ENCODE measurements at regions not wholly inside any gene's neighbourhood (a gene's known extent, or its start where the extent isn't known, plus 50 kb on each side); places are given as distances from the start of the nearest gene placed in this dataset.

- no peak overlapping the region for H3K9ac ChIP-seq (ENCODE audit: low read length)
- no peak overlapping the region for H3K4me3 ChIP-seq (ENCODE audit: insufficient read depth, low read depth, low read length)
- H3K27me3 Mint-ChIP-seq (ENCODE audit: low read depth, unreplicated experiment) = no peaks in the 10 kb centered on the region
- no peaks in the 10 kb centered on the region for H3K4me1 ChIP-seq (ENCODE audit: insufficient read depth, low read length)
- H3K27me3 ChIP-seq (ENCODE audit: insufficient read depth, low read length) = no peaks in the 10 kb centered on the region
- no peaks in the 10 kb centered on the region for H3K9me3 ChIP-seq (ENCODE audit: insufficient read depth, low read depth, low read length)
- H3K4me2 ChIP-seq (ENCODE audit: low read length) = no peak overlapping the region
- H3K27ac Mint-ChIP-seq (ENCODE audit: unreplicated experiment) = no peak overlapping the region
- H3K9me3 Mint-ChIP-seq (ENCODE audit: unreplicated experiment) = peaks cover 3% of the 10 kb centered on the region
- peak; percentile 49 for FAIRE-seq
- H3K36me3 Mint-ChIP-seq (ENCODE audit: low read depth, unreplicated experiment) = no peaks in the 10 kb centered on the region
- DNase-seq (ENCODE audit: low read depth) = no peak
- no peaks in the 10 kb centered on the region for H4K20me1 ChIP-seq (ENCODE audit: insufficient read depth, low read length)
- H3K4me3 Mint-ChIP-seq (ENCODE audit: unreplicated experiment) = no peak overlapping the region
- H2AFZ ChIP-seq (ENCODE audit: low read depth, low read length) = no peak overlapping the region
- no peaks in the 10 kb centered on the region for H3K4me1 Mint-ChIP-seq (ENCODE audit: low read depth, unreplicated experiment)
- TF ChIP-seq EZH2 (IDR thresholded peaks at IDR 0.05; ENCODE audit: insufficient read depth, low read length) = no peak
- TF ChIP-seq CTCF (IDR thresholded peaks at IDR 0.05; ENCODE audit: insufficient read depth, low read depth, low read length) = no peak
- H3K79me2 ChIP-seq (ENCODE audit: insufficient read depth, low read length) = no peaks in the 10 kb centered on the region
- no peaks in the 10 kb centered on the region for H3K36me3 ChIP-seq (ENCODE audit: insufficient read depth, low read length)
- no peak overlapping the region for H3K27ac ChIP-seq (ENCODE audit: low read depth, low read length)
Measured at GRCh38 chrX:16268206-16268605, 100.9 kb downstream of the MAGEB17 start.

GRCh38 chrX:16278927-16279326 lies 111.6 kb downstream of the MAGEB17 start:
- Histone ChIP-seq H2AFZ (ENCODE audit: low read depth, low read length) (no peak overlapping the region), H3K9me3 (ENCODE audit: insufficient read depth, low read depth, low read length) (no peaks in the 10 kb centered on the region), H4K20me1 (ENCODE audit: insufficient read depth, low read length) (no peaks in the 10 kb centered on the region), H3K36me3 (ENCODE audit: insufficient read depth, low read length) (no peaks in the 10 kb centered on the region), H3K79me2 (ENCODE audit: insufficient read depth, low read length) (no peaks in the 10 kb centered on the region), H3K4me2 (ENCODE audit: low read length) (no peak overlapping the region), H3K27me3 (ENCODE audit: insufficient read depth, low read length) (no peaks in the 10 kb centered on the region), H3K4me3 (ENCODE audit: insufficient read depth, low read depth, low read length) (no peak overlapping the region), H3K27ac (ENCODE audit: low read depth, low read length) (no peak overlapping the region), H3K4me1 (ENCODE audit: insufficient read depth, low read length) (no peaks in the 10 kb centered on the region), H3K9ac (ENCODE audit: low read length) (no peak overlapping the region)
- no peaks in the 10 kb centered on the region for H3K9me3 Mint-ChIP-seq (ENCODE audit: unreplicated experiment)
- TF ChIP-seq EZH2 (IDR thresholded peaks at IDR 0.05; ENCODE audit: insufficient read depth, low read length) (no peak), CTCF (IDR thresholded peaks at IDR 0.05; ENCODE audit: insufficient read depth, low read depth, low read length) (no peak)
- H3K27ac Mint-ChIP-seq (ENCODE audit: unreplicated experiment) = no peak overlapping the region
- no peak for DNase-seq (ENCODE audit: low read depth)
- H3K27me3 Mint-ChIP-seq (ENCODE audit: low read depth, unreplicated experiment) = no peaks in the 10 kb centered on the region
- H3K36me3 Mint-ChIP-seq (ENCODE audit: low read depth, unreplicated experiment) = no peaks in the 10 kb centered on the region
- H3K4me1 Mint-ChIP-seq (ENCODE audit: low read depth, unreplicated experiment) = no peaks in the 10 kb centered on the region
- peak; percentile 26 for FAIRE-seq
- H3K4me3 Mint-ChIP-seq (ENCODE audit: unreplicated experiment) = no peak overlapping the region

DNA sequence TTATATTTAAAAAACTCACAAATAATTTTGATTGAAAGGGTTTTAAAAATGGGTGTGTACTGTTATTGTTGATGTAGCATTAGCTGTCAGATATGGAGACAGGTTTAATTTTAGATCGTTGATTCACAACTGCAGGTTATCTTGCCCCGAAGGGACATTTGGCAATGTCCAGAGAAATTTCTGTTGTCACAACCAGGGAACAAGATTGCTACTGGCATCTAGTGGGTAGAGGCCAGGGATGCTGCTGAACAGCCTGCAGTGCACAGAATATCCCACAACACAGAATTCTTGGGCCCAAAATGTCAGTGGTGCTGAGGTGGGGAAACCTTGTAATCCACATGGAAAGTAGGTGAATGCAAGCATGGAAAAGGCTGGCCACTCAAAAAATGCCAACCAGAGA lies 114.9 kb downstream of the MAGEB17 start:
- TF ChIP-seq EZH2 (IDR thresholded peaks at IDR 0.05; ENCODE audit: insufficient read depth, low read length) (no peak), CTCF (IDR thresholded peaks at IDR 0.05; ENCODE audit: insufficient read depth, low read depth, low read length) (no peak)
- DNase-seq (ENCODE audit: low read depth) = no peak
- Mint-ChIP-seq H3K36me3 (ENCODE audit: low read depth, unreplicated experiment) (no peaks in the 10 kb centered on the region), H3K27ac (ENCODE audit: unreplicated experiment) (no peak overlapping the region), H3K4me1 (ENCODE audit: low read depth, unreplicated experiment) (no peaks in the 10 kb centered on the region), H3K4me3 (ENCODE audit: unreplicated experiment) (no peak overlapping the region), H3K9me3 (ENCODE audit: unreplicated experiment) (no peaks in the 10 kb centered on the region), H3K27me3 (ENCODE audit: low read depth, unreplicated experiment) (no peaks in the 10 kb centered on the region)
- no peak for FAIRE-seq
- H2AFZ ChIP-seq (ENCODE audit: low read depth, low read length) = no peak overlapping the region
- H3K9ac ChIP-seq (ENCODE audit: low read length) = no peak overlapping the region
- H3K36me3 ChIP-seq (ENCODE audit: insufficient read depth, low read length) = no peaks in the 10 kb centered on the region
- no peaks in the 10 kb centered on the region for H4K20me1 ChIP-seq (ENCODE audit: insufficient read depth, low read length)
- no peaks in the 10 kb centered on the region for H3K4me1 ChIP-seq (ENCODE audit: insufficient read depth, low read length)
- H3K27ac ChIP-seq (ENCODE audit: low read depth, low read length) = no peak overlapping the region
- no peaks in the 10 kb centered on the region for H3K79me2 ChIP-seq (ENCODE audit: insufficient read depth, low read length)
- no peak overlapping the region for H3K4me3 ChIP-seq (ENCODE audit: insufficient read depth, low read depth, low read length)
- no peaks in the 10 kb centered on the region for H3K9me3 ChIP-seq (ENCODE audit: insufficient read depth, low read depth, low read length)
- no peak overlapping the region for H3K4me2 ChIP-seq (ENCODE audit: low read length)
- no peaks in the 10 kb centered on the region for H3K27me3 ChIP-seq (ENCODE audit: insufficient read depth, low read length)

Data from astrocyte (in vitro differentiated cells and primary cell).